ENCODE measurements at regions not wholly inside any gene's neighbourhood (a gene's known extent, or its start where the extent isn't known, plus 50 kb on each side); places are given as distances from the start of the nearest gene placed in this dataset.
A peak's percentile ranks its signal among the peaks of the same experiment; 100 is the strongest.

DNA sequence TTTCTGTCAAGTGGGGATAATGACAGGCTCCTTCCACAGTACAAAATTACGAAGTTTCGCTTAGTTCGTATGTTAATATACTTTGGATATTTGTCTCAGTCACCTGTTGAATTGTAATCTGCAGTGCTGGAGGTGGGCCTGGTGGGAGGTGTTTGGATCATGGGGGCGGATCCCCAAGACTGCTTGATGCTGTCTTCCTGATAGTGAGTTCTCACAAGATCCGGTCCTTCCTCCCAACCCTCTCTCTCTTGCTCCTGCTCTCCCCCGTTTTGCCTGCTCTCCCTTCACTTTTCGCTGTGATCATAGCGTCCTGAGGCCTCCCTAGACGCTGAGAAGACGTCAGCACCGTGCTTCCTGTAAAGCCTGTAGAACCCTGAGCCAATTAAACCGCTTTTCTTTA is 97.1 kb upstream of the EPB41L3 start:
- no peak for DNase-seq (ENCODE audit: low read depth in 2 of 2)

- no peak for DNase-seq (ENCODE audit: low read depth in 2 of 2)
Observed at GRCh38 chr18:5639131-5639530, 95.3 kb upstream of the EPB41L3 start.

GRCh38 chr18:5632041-5632440 is 88.2 kb upstream of the EPB41L3 start:
- DNase-seq (ENCODE audit: low read depth in 2 of 2): no peak

DNA sequence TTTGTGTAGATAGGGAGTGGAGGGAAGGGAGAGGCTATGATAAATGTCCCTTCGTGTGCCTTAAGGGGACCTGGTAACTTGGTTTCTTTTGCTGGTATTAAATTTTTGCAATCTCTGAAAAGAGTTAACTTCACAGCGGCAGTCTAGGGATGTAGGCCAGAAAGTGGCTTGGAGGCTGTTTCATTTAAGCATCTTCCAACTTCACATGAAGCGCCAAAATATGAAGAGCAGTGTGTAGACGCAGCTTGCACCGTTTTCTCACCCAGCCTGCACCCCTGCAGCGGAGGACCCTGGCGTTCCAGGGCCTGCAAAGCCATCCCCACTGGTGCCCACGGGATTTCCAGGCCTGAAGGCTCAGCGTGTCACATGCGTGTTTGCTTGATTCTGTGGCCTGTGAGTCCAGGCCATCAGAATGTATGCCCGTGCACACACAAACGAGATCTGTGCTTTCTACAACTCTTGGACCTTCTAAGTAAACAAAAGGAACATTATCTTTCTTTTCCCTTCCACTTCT is 87.2 kb upstream of the EPB41L3 start:
- no peak for DNase-seq (ENCODE audit: low read depth in 2 of 2)

DNA sequence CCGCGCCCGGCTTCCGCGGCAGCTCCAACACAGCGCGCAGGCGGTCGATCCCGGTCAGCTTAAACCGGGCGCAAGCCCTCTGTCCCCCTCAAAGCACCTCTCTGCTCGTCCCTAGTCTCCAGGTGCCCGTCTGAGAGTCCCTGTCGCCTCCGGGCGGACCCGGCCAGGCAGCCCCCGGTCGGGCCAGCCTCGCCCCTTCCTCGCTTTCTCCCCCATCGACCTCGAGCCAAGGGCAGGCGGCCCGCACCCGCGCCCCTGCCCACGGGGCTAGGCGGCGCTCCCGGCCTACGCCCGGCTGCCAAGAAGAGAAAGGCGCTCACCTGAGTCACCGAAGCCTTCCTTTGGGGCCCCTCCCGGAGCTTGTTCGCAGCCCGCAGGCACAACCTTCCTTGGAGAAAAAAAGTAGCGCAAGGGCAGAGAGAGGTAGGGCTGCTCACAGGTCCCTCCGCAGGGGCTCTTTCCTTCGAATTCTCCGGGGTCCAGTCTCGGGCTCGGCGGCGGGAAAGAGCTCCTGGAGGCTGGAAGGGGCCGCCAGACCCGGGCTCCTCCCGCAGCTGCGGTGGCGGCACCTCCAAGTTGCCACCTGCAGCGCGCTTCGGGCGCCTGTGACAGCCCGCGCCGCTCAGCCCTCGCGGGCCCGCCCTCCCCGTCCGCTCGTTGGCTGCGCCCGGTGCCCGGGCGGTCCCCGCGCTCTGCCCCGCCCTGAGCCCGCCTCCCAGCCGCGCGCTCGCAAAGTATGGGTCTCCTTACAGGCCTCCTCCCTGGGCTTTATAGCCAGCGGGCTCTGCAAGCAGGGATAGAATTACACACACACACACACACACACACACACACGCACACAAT is 86.5 kb upstream of the EPB41L3 start:
- peak in 1 of 2 experiments; percentile 30 for DNase-seq (ENCODE audit: low read depth in 2 of 2)

DNA sequence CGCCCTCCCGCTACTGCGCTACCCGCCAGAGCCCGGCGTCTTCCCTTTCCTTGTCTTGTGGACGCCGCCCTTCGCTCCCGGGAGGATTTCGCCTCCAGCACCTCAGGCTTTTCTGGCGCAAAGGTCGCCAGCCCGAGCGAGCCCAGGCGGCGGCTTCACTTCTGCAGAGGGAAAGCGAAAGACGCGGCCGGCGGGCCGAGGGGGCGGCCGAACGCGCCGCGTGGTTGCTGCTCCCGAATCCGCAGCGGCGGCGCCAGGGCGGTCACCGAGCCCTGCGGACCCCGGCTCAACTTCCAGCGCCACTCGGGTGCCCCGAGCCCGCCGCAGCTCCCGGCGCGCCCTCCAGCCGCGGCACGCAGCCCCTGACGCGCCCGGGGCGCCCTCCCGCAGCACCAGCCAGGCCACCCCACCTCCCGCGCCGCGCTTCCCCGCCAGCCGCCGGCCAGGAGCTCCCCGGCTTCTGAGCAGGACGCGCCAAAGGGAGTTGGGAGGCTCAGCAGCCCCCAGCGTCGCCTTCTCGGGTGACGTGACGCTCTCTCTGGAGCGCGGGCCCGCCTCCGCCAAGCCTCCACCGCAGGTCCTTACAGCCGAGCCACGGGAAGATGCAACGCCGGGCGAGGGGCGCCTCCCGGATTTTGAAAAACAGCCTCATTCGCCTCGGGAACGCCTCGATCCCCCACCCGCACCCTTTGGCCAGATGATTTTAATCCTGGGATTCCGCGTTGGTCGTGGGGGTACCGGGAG is 84.9 kb upstream of the EPB41L3 start:
- no peak for DNase-seq (ENCODE audit: low read depth in 2 of 2)

- DNase-seq (ENCODE audit: low read depth in 2 of 2): no peak
Observed at GRCh38 chr18:5627776-5628511, 84.1 kb upstream of the EPB41L3 start.

GRCh38 chr18:5626130-5626880 is 82.5 kb upstream of the EPB41L3 start:
- no peak for DNase-seq (ENCODE audit: low read depth in 2 of 2)

DNA sequence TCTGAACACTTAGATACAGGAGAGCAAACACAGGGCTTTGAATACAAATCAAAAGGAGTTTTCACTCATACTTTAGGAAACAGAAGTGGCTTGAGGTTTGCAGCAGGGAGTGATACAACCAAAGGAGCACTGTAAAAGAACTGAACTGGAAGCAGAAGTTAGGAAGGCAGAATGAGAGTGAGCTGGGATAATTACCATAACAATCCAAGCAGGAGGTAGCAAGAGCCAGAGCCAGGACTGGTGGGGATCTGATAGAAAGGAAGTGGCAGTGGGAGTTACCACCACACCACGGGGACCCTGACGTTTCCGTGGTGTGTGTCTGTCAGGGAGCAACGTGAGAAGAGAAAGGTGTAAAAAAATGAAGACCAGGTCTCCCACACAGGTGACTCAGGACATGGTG is 81.3 kb upstream of the EPB41L3 start:
- no peak for DNase-seq (ENCODE audit: low read depth in 2 of 2)

DNA sequence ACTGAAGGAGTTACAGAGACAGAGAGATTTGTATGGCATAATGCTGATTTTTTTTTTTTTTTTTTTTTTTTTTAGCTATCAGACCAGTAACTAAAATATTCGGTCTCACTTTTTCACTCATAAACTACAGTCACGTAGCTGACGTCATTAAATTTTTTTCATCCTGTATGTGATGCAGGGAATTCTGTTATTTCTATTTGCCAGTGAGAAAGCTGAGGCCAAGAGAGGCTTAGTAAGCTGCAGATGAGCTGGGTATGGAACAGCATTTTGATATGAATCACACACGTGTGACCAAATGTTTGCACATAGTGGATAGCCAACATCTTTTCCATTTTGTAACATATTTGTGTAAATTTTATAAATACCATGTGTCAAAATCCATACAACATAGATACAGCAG is 79.1 kb upstream of the EPB41L3 start:
- no peak for DNase-seq (ENCODE audit: low read depth in 2 of 2)

DNA sequence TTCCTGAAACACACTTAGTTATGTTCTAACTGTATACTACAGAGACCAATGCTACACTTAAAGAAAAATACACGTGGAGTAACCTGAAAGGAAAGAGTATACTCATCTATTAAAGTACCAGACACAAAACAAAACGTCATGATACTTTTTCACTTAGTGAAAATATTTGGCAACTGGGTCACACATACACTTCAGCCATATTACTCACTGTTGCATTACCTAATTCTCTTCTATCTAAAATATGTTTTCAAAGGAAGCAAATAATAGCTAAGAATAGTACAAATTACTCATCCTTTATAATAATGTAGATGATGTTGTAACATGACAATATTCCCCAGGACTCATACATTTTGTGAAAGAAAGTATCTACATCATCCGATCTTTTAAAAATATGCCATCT is 76.5 kb upstream of the EPB41L3 start:
- no peak for DNase-seq (ENCODE audit: low read depth in 2 of 2)

- DNase-seq (ENCODE audit: low read depth in 2 of 2): no peak
Observed at GRCh38 chr18:5619376-5619775, 75.6 kb upstream of the EPB41L3 start.

GRCh38 chr18:5618047-5618688 is 74.4 kb upstream of the EPB41L3 start:
- DNase-seq (ENCODE audit: low read depth in 2 of 2): no peak

- no peak for DNase-seq (ENCODE audit: low read depth in 2 of 2)
Observed at GRCh38 chr18:5611221-5611620, 67.4 kb upstream of the EPB41L3 start.

DNA sequence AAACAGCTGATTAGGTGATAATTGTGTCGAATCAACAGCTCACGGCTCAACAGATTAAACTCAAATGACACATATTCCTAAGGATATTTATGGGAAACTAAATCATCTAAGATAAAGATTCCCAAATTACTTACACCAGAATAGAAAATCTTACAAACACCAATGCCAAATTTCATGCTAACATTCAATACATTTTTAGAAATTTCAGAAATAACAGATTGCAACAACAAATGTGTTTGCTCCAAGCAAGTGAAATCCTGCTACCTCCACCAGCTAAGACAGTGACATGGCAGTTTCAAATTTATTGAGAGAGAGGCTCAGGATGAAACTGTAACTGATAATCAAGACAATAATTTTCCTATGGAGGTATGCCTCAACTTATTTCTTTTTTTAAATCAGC is 65.0 kb upstream of the EPB41L3 start:
- no peak for DNase-seq (ENCODE audit: low read depth in 2 of 2)

DNA sequence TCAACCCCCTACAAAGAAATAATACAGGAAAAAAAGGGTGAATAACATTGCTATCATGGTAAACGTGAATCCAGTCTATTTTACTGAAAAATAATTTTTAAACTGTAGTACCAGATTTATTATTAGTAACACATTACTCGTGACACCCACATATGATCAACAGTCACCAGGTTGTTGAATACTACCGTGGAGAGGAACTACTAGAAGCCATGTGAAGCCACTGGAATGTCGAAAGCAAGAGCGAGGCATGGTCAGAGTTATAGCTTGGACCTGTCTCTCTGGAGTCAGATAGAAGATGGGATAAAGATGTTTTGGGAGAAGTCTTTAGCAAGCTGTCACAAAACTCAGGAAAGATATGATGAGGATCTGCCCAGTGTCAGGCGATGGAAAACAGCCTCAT is 63.2 kb upstream of the EPB41L3 start:
- DNase-seq (ENCODE audit: low read depth in 2 of 2): no peak

DNA sequence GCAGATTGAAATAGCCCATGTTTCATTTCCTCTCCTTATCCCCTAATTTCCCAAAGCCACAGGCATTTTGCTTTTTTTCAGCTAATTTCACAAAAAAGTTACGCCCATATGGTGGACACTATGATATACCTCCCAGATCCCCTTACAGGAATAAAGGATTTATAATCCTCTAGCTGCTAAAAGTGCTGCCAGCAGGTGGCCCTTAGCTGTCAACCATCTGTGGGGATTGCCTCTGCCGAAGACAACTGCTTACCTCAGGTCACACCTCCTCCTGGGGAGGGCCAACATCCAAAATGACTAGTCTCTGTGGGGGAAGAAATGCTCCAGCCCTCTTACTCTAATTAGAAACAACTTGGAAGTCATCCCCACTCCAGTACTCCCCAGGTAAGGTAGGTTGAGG is 61.0 kb upstream of the EPB41L3 start:
- no peak for DNase-seq (ENCODE audit: low read depth in 2 of 2)

DNA sequence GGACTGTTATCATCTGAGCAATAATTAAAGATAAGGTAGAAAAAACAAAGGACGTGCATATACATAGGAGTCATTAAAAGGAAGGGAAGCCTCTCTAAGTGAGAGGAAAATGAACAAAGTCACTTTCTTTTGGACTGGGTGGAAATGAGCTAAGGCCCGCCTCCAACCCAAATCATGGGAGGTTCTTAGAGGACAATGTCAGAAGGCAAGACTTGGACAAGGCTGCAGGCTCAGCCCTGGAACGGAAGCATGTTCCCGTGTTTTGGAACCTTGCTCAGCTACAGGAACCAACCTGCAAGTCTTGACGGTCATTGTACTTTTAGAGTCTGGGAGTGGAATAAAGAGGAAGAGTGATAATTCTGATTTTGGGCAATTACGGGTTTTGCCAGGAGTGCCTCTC is 59.4 kb upstream of the EPB41L3 start:
- DNase-seq (ENCODE audit: low read depth in 2 of 2): no peak

- no peak for DNase-seq (ENCODE audit: low read depth in 2 of 2)
Observed at GRCh38 chr18:5601188-5601624, 57.4 kb upstream of the EPB41L3 start.

DNA sequence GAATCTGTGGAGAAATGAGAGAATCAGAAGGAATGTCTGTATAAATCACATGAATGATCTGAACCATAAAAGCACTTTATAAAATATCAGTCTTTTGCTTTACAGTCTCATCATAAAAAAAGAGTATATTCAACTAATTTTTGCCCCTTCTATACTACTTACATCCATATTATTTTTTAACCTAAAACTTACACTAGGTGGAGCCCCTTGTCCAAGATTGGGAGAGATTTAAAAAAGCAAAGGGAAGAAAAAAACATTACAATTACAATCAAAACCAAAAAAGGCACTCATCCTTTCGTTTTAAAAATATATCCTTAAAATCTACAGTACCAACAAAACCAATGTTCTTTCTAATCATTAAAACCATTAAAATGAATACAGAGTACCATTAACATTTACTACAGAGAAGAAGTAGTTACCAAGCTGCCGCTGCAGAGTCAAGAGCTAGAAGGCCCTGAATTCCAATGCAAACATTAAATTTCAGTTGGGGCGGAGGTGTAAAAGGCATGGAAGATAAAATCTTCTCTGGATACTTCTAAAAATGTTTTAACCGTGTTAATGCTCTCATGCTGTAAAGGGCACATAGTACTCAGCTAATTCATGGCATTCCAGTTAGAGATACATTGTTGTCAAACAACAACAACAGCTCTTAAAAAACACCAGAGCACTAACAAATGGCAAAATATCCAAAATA is 56.7 kb upstream of the EPB41L3 start:
- DNase-seq (ENCODE audit: low read depth in 2 of 2): peak in 1 of 2 experiments; percentile 4

All from fibroblast of skin of left biceps (primary cell).